SK-N-SH (cell line): ENCODE measurements at regions not wholly inside any gene's neighbourhood (a gene's known extent, or its start where the extent isn't known, plus 50 kb on each side); places are given as distances from the start of the nearest gene placed in this dataset.

ENCODE experiments used
- CTCF ChIA-PET: fragments of 300-600, 350-600 bp; formaldehyde crosslinking; extraction: SDS; loops from one replicate; lab custom pipeline; 2021; lab: Yijun Ruan, JAX
- POLR2A ChIA-PET: fragments of 350-600 bp; sonication (Branson Sonifier 250); formaldehyde crosslinking; extraction: SDS; loops from one replicate; lab custom pipeline; 2020; ENCODE audit warnings: antibody characterized with exemption, inconsistent platforms; lab: Yijun Ruan, JAX
- DNase-seq: peaks from one replicate; pipeline ENCODE4 v3.0.0; 2012
- H2AFZ ChIP-seq: fragments of 200-600 bp; sonication (generic); 2 replicates; pipeline ENCODE4 v1.8.1; 2016; ENCODE audit warnings: antibody characterized with exemption, mild to moderate bottlenecking, low read depth
- H3F3A ChIP-seq: fragments of 200-600 bp; sonication (generic); replicated peaks from 2 replicates; pipeline ENCODE3; 2016; ENCODE audit warnings: antibody characterized with exemption, mild to moderate bottlenecking; ENCODE audit not compliant: insufficient read depth
- H3K27ac ChIP-seq, 2 experiments: fragments of 200-500 bp in 1 of 2; fragments of 200-600 bp in 1 of 2; sonication (Bioruptor generic) in 1 of 2; sonication (generic), shearing (Covaris generic) in 1 of 2; 2 replicates each; pipeline versions ENCODE4 v1.5.1 to v1.6.1; 2014 to 2016; ENCODE audit warnings: low read depth in 2 of 2, inconsistent platforms in 1 of 2, low read length in 1 of 2, mild to moderate bottlenecking in 1 of 2, mixed read lengths in 1 of 2
- H3K27me3 ChIP-seq: fragments of 200-600 bp; sonication (generic), shearing (Covaris generic); 2 replicates; pipeline ENCODE4 v1.6.1; 2016; ENCODE audit warnings: mixed run types; ENCODE audit not compliant: insufficient read depth
- H3K36me3 ChIP-seq, 2 experiments: fragments of 200-500 bp in 1 of 2; fragments of 200-600 bp in 1 of 2; sonication (Bioruptor generic) in 1 of 2; sonication (generic) in 1 of 2; replicated peaks in 1 of 2; 2 replicates each; pipeline versions ENCODE3 to v1.5.1; 2014 to 2016; ENCODE audit warnings: low read length in 1 of 2, mild to moderate bottlenecking in 1 of 2; ENCODE audit not compliant: insufficient read depth in 2 of 2, control insufficient read depth in 1 of 2
- H3K4me1 ChIP-seq, 2 experiments: fragments of 200-500 bp in 1 of 2; fragments of 200-600 bp in 1 of 2; sonication (Bioruptor generic) in 1 of 2; sonication (generic), shearing (Covaris generic) in 1 of 2; 2 replicates each; pipeline versions ENCODE4 v1.5.1 to v1.6.1; 2014 to 2016; ENCODE audit warnings: low read depth in 1 of 2, low read length in 1 of 2, mixed run types in 1 of 2; ENCODE audit not compliant: insufficient read depth in 2 of 2, control insufficient read depth in 1 of 2
- H3K4me2 ChIP-seq: fragments of 200-600 bp; sonication (generic), shearing (Covaris generic); 2 replicates; pipeline ENCODE4 v1.6.1; 2017; ENCODE audit warnings: mixed run types
- H3K4me3 ChIP-seq, 2 experiments: fragments of 200-500 bp in 1 of 2; fragments of 200-600 bp in 1 of 2; sonication (Bioruptor generic) in 1 of 2; sonication (generic), shearing (Covaris generic) in 1 of 2; 2 replicates each; pipeline versions ENCODE4 v1.5.1 to v1.8.1; 2014 to 2016; ENCODE audit warnings: low read depth in 2 of 2, inconsistent platforms in 1 of 2, low read length in 1 of 2, mild to moderate bottlenecking in 1 of 2, mixed read lengths in 1 of 2, moderate library complexity in 1 of 2
- H3K79me2 ChIP-seq: fragments of 200-600 bp; sonication (generic); 2 replicates; pipeline ENCODE4 v1.8.1; 2017; ENCODE audit warnings: mild to moderate bottlenecking; ENCODE audit not compliant: insufficient read depth
- H3K9ac ChIP-seq: fragments of 200-600 bp; sonication (generic); 2 replicates; pipeline ENCODE4 v1.6.1; 2017; ENCODE audit warnings: mixed run types
- H3K9me2 ChIP-seq: fragments of 200-600 bp; sonication (generic); 2 replicates; pipeline ENCODE4 v1.6.1; 2017; ENCODE audit warnings: mixed run types
- H3K9me3 ChIP-seq: fragments of 200-600 bp; sonication (generic); 2 replicates; pipeline ENCODE4 v1.6.1; 2017; ENCODE audit warnings: mixed run types, mild to moderate bottlenecking, moderate library complexity
- H4K20me1 ChIP-seq: fragments of 200-600 bp; sonication (generic); 2 replicates; pipeline ENCODE4 v1.6.1; 2017; ENCODE audit warnings: mild to moderate bottlenecking, mixed run types; ENCODE audit not compliant: insufficient read depth
- CTCF ChIP-seq: fragments of 200-600 bp; sonication (generic); IDR thresholded peaks from 2 replicates; pipeline ENCODE4 v1.6.1; 2017; ENCODE audit warnings: antibody characterized with exemption, mild to moderate bottlenecking, moderate library complexity
- FOXJ3 ChIP-seq: sonication (generic); formaldehyde crosslinking; IDR thresholded peaks from 2 replicates; pipeline ENCODE4 v1.5.1; 2020; ENCODE audit warnings: mild to moderate bottlenecking, missing genetic modification reagents
- IRF3 ChIP-seq: fragments of 150-350 bp; IDR thresholded peaks from 2 replicates; pipeline ENCODE4 v1.6.1; 2016; ENCODE audit warnings: mild to moderate bottlenecking, low read depth, low read length
- RCOR1 ChIP-seq: fragments of 150-350 bp; IDR thresholded peaks from 2 replicates; pipeline ENCODE4 v1.6.1; 2017; ENCODE audit warnings: antibody characterized with exemption, low read length
- SIN3A ChIP-seq: IDR thresholded peaks from 2 replicates; pipeline ENCODE4 v1.6.1; 2012; ENCODE audit warnings: low read depth, mild to moderate bottlenecking, low read length, moderate library complexity, borderline replicate concordance
- SMC3 ChIP-seq: IDR thresholded peaks from 2 replicates; pipeline ENCODE4 v1.6.1; 2012; ENCODE audit warnings: low read depth, low read length, improper control_type of control experiment
- TAF1 ChIP-seq: IDR thresholded peaks from 2 replicates; pipeline ENCODE4 v1.6.1; 2012; ENCODE audit warnings: low read depth, mild to moderate bottlenecking, low read length, moderate library complexity, borderline replicate concordance
- USF2 ChIP-seq: fragments of 150-350 bp; IDR thresholded peaks from 2 replicates; pipeline ENCODE4 v1.6.1; 2017; ENCODE audit warnings: antibody characterized with exemption, low read length, low read depth, borderline replicate concordance
- YY1 ChIP-seq: IDR thresholded peaks from 2 replicates; pipeline ENCODE4 v1.4.0; 2012; ENCODE audit warnings: low read depth, mild to moderate bottlenecking
- WGBS: methylation state at CpG from one replicate; pipeline ENCODE4 v1.1.6; 2017; ENCODE audit warnings: low lambda C conversion rate; 5-methylcytosine and 5-hydroxymethylcytosine counted together

GRCh38 chr10:89853781-89854191 is 152.4 kb downstream of the KIF20B start:
- Histone ChIP-seq H3K9ac (no peak overlapping the region), H3K4me2 (no peak overlapping the region), H3K36me3 (no peaks in the 10 kb centered on the region), H3K9me3 (no peaks in the 10 kb centered on the region), H3K4me3 (no peak overlapping the region), H2AFZ (no peak overlapping the region), H3K27ac (no peak overlapping the region), H3K4me1 (no peaks in the 10 kb centered on the region; a peak in 1 of 4 replicates), H3K79me2 (no peaks in the 10 kb centered on the region), H3K27me3 (peaks cover 7% of the 10 kb centered on the region; the same call in 1 of the 2 replicates), H4K20me1 (no peaks in the 10 kb centered on the region), H3K9me2 (no peaks in the 10 kb centered on the region), H3F3A (no peaks in the 10 kb centered on the region)
- TF ChIP-seq YY1 (no peak), CTCF (peak; percentile 46; the same call in 1 of the 2 replicates)
- DNase-seq = peak; percentile 49
- 32% methylated on average over 18 of the region's 18 CpGs for WGBS
- ChIA-PET POLR2A (no interaction called here), CTCF (interaction anchor here (1.0 to 1.9 kb wide), 8 partner anchors 9 to 50 kb away, joined by 3 to 6 read pairs (median 4); no protein-coding TSS in a partner anchor)

GRCh38 chr10:89857431-89858042 is 156.1 kb downstream of the KIF20B start:
- 0% methylated on average over 1 of the region's 1 CpG for WGBS
- Histone ChIP-seq H3K9me3 (no peaks in the 10 kb centered on the region), H3K4me1 (peaks cover 0 to 4% of the 10 kb centered on the region in 2 experiments; a peak in 2 of 4 replicates), H3K9ac (no peak overlapping the region), H3K27me3 (no peaks in the 10 kb centered on the region; the same call in 1 of the 2 replicates), H3K4me2 (no peak overlapping the region), H3F3A (no peaks in the 10 kb centered on the region), H3K79me2 (no peaks in the 10 kb centered on the region), H2AFZ (no peak overlapping the region), H3K27ac (no peak overlapping the region), H3K4me3 (no peak overlapping the region), H3K36me3 (no peaks in the 10 kb centered on the region), H4K20me1 (no peaks in the 10 kb centered on the region), H3K9me2 (no peaks in the 10 kb centered on the region)
- no peak for DNase-seq
- ChIA-PET POLR2A (no interaction called here), CTCF (no interaction called here)
- TF ChIP-seq YY1 = no peak

- ChIA-PET POLR2A (no interaction called here), CTCF (no interaction called here)
- H3K79me2 ChIP-seq = no peaks in the 10 kb centered on the region
- H3K9ac ChIP-seq = no peak overlapping the region
- H4K20me1 ChIP-seq = no peaks in the 10 kb centered on the region
- H3K4me3 ChIP-seq = no peak overlapping the region
- DNase-seq = no peak
- H3K36me3 ChIP-seq = no peaks in the 10 kb centered on the region
- H3K27ac ChIP-seq = no peak overlapping the region
- no peaks in the 10 kb centered on the region for H3K9me3 ChIP-seq
- H3K9me2 ChIP-seq = no peaks in the 10 kb centered on the region
- H3F3A ChIP-seq = no peaks in the 10 kb centered on the region
- H3K27me3 ChIP-seq = no peaks in the 10 kb centered on the region; the same call in 1 of the 2 replicates
- H3K4me2 ChIP-seq = peak overlapping the region; percentile 73
- TF ChIP-seq SIN3A (no peak), SMC3 (no peak), USF2 (no peak), FOXJ3 (CRISPR knock-in tag) (no peak), IRF3 (no peak), RCOR1 (no peak), TAF1 (no peak)
- 0 out of 2 replicates have a peak overlapping the region, but pooled peaks have one; percentile 63 for H2AFZ ChIP-seq
- H3K4me1 ChIP-seq = peaks cover 0 to 4% of the 10 kb centered on the region in 2 experiments; a peak in 1 of 4 replicates
Measured at GRCh38 chr10:89861199-89861573, 159.8 kb downstream of the KIF20B start.
